SU-DHL-6 (cell line): ENCODE measurements at regions not wholly inside any gene's neighbourhood (a gene's known extent, or its start where the extent isn't known, plus 50 kb on each side); places are given as distances from the start of the nearest gene placed in this dataset.

ENCODE experiments used
- EZH2phosphoT487 ChIP-seq: fragments of 200-600 bp; sonication (generic), shearing (Covaris generic); conservative IDR thresholded peaks from 2 replicates; pipeline ENCODE4 v1.6.1; 2018; ENCODE audit warnings: mild to moderate bottlenecking, antibody characterized with exemption, low read length, moderate library complexity, mixed read lengths
- TF ChIP-seq, protein P1 (sequence below): fragments of 200-600 bp; sonication (generic); IDR thresholded peaks from one replicate; pipeline ENCODE4 v1.5.1; 2017; ENCODE audit warnings: antibody characterized with exemption, mild to moderate bottlenecking, low read length, moderate library complexity; ENCODE audit not compliant: insufficient read depth, poor library complexity, severe bottlenecking

DNA sequence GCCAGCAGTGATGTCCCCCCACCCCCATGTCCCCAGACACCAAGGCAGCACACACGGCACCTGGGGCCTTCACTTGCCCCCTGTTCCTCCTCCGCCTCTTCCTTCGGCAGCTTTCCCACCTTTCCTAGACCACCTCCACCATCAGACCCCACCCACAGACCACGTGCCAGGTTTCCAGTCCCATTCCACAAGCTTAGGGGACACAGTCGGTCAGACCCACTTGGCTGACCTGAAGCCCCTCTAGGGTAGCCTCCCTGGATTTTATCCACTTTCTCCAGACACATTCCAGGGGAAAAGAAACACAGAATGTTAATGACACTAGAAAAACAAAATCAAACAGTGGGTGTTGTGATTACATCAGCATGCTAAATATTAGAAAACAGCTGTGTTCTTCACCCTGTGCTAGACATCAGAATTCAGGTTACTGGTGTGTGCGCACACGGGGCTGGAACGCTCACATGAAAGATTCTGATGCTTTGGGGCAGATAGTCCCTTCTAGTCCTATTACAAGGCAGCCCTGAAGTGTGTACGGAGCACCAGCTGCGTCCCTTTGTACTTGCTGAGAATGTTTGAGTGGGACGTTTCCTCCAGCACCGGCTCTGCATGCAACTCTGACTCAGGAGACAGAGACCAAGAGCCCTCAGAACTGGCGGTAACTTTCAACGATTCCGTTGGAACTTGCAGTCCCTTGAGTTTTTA, 75.5 kb upstream of the PPP2R2D start:
- TF ChIP-seq, protein P1, sequence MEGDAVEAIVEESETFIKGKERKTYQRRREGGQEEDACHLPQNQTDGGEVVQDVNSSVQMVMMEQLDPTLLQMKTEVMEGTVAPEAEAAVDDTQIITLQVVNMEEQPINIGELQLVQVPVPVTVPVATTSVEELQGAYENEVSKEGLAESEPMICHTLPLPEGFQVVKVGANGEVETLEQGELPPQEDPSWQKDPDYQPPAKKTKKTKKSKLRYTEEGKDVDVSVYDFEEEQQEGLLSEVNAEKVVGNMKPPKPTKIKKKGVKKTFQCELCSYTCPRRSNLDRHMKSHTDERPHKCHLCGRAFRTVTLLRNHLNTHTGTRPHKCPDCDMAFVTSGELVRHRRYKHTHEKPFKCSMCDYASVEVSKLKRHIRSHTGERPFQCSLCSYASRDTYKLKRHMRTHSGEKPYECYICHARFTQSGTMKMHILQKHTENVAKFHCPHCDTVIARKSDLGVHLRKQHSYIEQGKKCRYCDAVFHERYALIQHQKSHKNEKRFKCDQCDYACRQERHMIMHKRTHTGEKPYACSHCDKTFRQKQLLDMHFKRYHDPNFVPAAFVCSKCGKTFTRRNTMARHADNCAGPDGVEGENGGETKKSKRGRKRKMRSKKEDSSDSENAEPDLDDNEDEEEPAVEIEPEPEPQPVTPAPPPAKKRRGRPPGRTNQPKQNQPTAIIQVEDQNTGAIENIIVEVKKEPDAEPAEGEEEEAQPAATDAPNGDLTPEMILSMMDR: no peak
- no peak for TF ChIP-seq EZH2phosphoT487
